B cell (primary cell): ENCODE measurements at regions not wholly inside any gene's neighbourhood (a gene's known extent, or its start where the extent isn't known, plus 50 kb on each side); places are given as distances from the start of the nearest gene placed in this dataset.

Experiments used
- ATAC-seq: fragments of 200-7000 bp; cut with Tn5 transposase; one replicate; pipeline ENCODE4 v1.10.0; 2021; ENCODE audit warnings: low read depth, mild to moderate bottlenecking, moderate number of reproducible peaks, moderate library complexity
- CTCF ChIA-PET: fragments of 350-600 bp; sonication (Branson Sonifier 250); formaldehyde crosslinking; loops from one replicate; lab custom pipeline; 2021; ENCODE audit warnings: antibody characterized with exemption, inconsistent platforms; lab: Charles Lee
- POLR2A ChIA-PET: fragments of 350-600 bp; sonication (Branson Sonifier 250); formaldehyde crosslinking; loops from one replicate; lab custom pipeline; 2021; ENCODE audit warnings: antibody characterized with exemption; lab: Charles Lee
- DNase-seq: peaks from one replicate; pipeline ENCODE4 v3.0.0; 2013
- H2AFZ ChIP-seq: 2 replicates; pipeline ENCODE4 v1.6.1; 2012; ENCODE audit warnings: mild to moderate bottlenecking, low read depth, low read length; ENCODE audit not compliant: insufficient read depth, poor library complexity, severe bottlenecking
- H3K27ac ChIP-seq, 2 donors: 1 replicate in 1 of 2; 2 replicates in 1 of 2; pipeline ENCODE4 v1.5.1; 2012 to 2013; ENCODE audit warnings: low read length in 2 of 2, mild to moderate bottlenecking in 2 of 2, moderate library complexity in 1 of 2
- H3K27me3 ChIP-seq, 4 experiments: fragments of 200-600 bp in 1 of 4; sonication (generic) in 1 of 4; replicated peaks in 1 of 4; 1 replicate in 2 of 4; 2 replicates in 2 of 4; pipeline versions ENCODE4 v1.6.1 to v1.7.0; 2013 to 2016; ENCODE audit warnings: low read length in 3 of 4, mild to moderate bottlenecking in 2 of 4, mixed read lengths in 1 of 4, moderate library complexity in 1 of 4; ENCODE audit not compliant: insufficient read depth in 4 of 4, control insufficient read depth in 3 of 4; ENCODE audit errors: control extremely low read depth in 1 of 4
- H3K36me3 ChIP-seq, 2 experiments: replicated peaks in 1 of 2; 1 replicate in 1 of 2; 2 replicates in 1 of 2; pipeline versions ENCODE4 v1.6.1 to v1.7.1; 2013; ENCODE audit warnings: low read length in 1 of 2; ENCODE audit not compliant: insufficient read depth in 2 of 2, control insufficient read depth in 1 of 2; ENCODE audit errors: control extremely low read depth in 1 of 2, extremely low read depth in 1 of 2
- H3K4me1 ChIP-seq, 2 donors: fragments of 200-600 bp in 1 of 2; sonication (generic) in 1 of 2; 1 replicate in 1 of 2; 2 replicates in 1 of 2; pipeline versions ENCODE4 v1.5.1 to v1.6.1; 2013 to 2017; ENCODE audit warnings: low read length in 2 of 2; ENCODE audit not compliant: control insufficient read depth in 2 of 2, insufficient read depth in 2 of 2
- H3K4me2 ChIP-seq: replicated peaks from 2 replicates; pipeline ENCODE3; 2012; ENCODE audit warnings: mild to moderate bottlenecking, low read depth, low read length; ENCODE audit not compliant: poor library complexity, severe bottlenecking
- H3K4me3 ChIP-seq, 5 experiments: fragments of 200-600 bp in 1 of 5; sonication (generic) in 1 of 5; 1 replicate in 3 of 5; 2 replicates in 2 of 5; pipeline versions ENCODE4 v1.5.1 to v1.7.0; 2011 to 2016; ENCODE audit warnings: low read length in 4 of 5, mild to moderate bottlenecking in 4 of 5, low read depth in 2 of 5, control low read depth in 1 of 5, moderate library complexity in 1 of 5; ENCODE audit not compliant: insufficient read depth in 1 of 5; ENCODE audit errors: control extremely low read depth in 1 of 5, extremely low read depth in 1 of 5
- H3K79me2 ChIP-seq: fragments of 200-600 bp; sonication (generic); one replicate; pipeline ENCODE4 v1.6.0; 2016; ENCODE audit warnings: low read length; ENCODE audit not compliant: control insufficient read depth, insufficient read depth
- H3K9ac ChIP-seq: fragments of 200-600 bp; sonication (generic); 2 replicates; pipeline ENCODE4 v1.6.1; 2017; ENCODE audit warnings: mild to moderate bottlenecking, low read length, moderate library complexity
- H3K9me3 ChIP-seq, 3 donors: one replicate each; pipeline versions ENCODE4 v1.6.1 to v1.7.1; 2013; ENCODE audit warnings: low read length in 2 of 3; ENCODE audit not compliant: control insufficient read depth in 2 of 3, insufficient read depth in 1 of 3; ENCODE audit errors: control extremely low read depth in 1 of 3
- H4K20me1 ChIP-seq: 2 replicates; pipeline ENCODE4 v1.6.0; 2012; ENCODE audit warnings: mild to moderate bottlenecking, low read length; ENCODE audit not compliant: insufficient read depth, control insufficient read depth, poor library complexity, severe bottlenecking
- H3K27ac Mint-ChIP-seq: one replicate; pipeline ENCODE4 v1.8.0; 2021; ENCODE audit warnings: mixed read lengths
- H3K27me3 Mint-ChIP-seq: one replicate; pipeline ENCODE4 v1.8.0; 2021; ENCODE audit warnings: mixed read lengths
- H3K4me1 Mint-ChIP-seq: one replicate; pipeline ENCODE4 v1.8.0; 2021; ENCODE audit warnings: mixed read lengths
- H3K4me3 Mint-ChIP-seq: one replicate; pipeline ENCODE4 v1.8.0; 2021; ENCODE audit warnings: mixed read lengths
- H3K9me3 Mint-ChIP-seq: one replicate; pipeline ENCODE4 v1.8.0; 2022; ENCODE audit warnings: mixed read lengths; ENCODE audit not compliant: insufficient read depth
- EZH2 ChIP-seq: IDR thresholded peaks from 2 replicates; pipeline ENCODE4 v1.6.1; 2012; ENCODE audit warnings: borderline replicate concordance, low read depth, mild to moderate bottlenecking, moderate library complexity, low read length; ENCODE audit not compliant: insufficient read depth, poor library complexity, severe bottlenecking
- WGBS: methylation state at CpG from one replicate; pipeline ENCODE4 v1.1.5; 2013; ENCODE audit warnings: missing lambda C conversion rate; ENCODE audit not compliant: insufficient coverage; 5-methylcytosine and 5-hydroxymethylcytosine counted together
- intact Hi-C: fragments of 100-400 bp; cut with micrococcal nuclease; formaldehyde crosslinking; loops from one replicate; pipeline ENCODE4 v1.10.0; 2022
- TF ChIP-seq, protein P1 (sequence below): fragments of 200-600 bp; IDR thresholded peaks from one replicate; pipeline ENCODE4 v1.8.0; 2022; ENCODE audit warnings: antibody characterized with exemption, mild to moderate bottlenecking

DNA sequence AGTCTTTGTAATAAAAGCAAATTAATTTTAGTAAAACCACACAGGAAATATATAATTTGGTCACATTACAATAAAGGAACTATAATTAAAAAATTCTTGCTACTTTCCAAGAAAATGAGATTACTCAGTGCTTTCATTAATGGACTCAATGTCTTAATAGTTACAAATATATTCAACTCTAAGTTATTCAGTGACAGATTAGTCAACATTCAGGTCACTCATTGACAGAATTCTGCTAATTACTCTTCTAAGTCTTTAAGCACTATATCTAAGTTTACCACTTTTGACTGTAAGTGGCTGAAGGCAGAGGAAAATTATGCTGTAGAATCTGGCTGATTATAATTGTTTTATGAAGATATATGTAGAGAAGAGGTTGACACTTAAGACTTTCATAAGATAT is 1365.0 kb downstream of the EFNB2 start:
- Histone ChIP-seq H3K4me2 (no peak overlapping the region), H2AFZ (no peak overlapping the region), H3K9me3 (no peaks in the 10 kb centered on the region), H3K4me3 (no peak overlapping the region), H3K27ac (no peak overlapping the region), H3K9ac (no peak overlapping the region), H3K79me2 (no peaks in the 10 kb centered on the region), H3K36me3 (no peaks in the 10 kb centered on the region), H3K27me3 (no peaks in the 10 kb centered on the region), H4K20me1 (no peaks in the 10 kb centered on the region), H3K4me1 (no peaks in the 10 kb centered on the region)
- ChIA-PET POLR2A (no interaction called here), CTCF (no interaction called here)
- Mint-ChIP-seq H3K27me3 (no peaks in the 10 kb centered on the region), H3K9me3 (no peaks in the 10 kb centered on the region), H3K4me1 (no peaks in the 10 kb centered on the region), H3K27ac (no peak overlapping the region), H3K4me3 (no peak overlapping the region)
- TF ChIP-seq, protein P1, sequence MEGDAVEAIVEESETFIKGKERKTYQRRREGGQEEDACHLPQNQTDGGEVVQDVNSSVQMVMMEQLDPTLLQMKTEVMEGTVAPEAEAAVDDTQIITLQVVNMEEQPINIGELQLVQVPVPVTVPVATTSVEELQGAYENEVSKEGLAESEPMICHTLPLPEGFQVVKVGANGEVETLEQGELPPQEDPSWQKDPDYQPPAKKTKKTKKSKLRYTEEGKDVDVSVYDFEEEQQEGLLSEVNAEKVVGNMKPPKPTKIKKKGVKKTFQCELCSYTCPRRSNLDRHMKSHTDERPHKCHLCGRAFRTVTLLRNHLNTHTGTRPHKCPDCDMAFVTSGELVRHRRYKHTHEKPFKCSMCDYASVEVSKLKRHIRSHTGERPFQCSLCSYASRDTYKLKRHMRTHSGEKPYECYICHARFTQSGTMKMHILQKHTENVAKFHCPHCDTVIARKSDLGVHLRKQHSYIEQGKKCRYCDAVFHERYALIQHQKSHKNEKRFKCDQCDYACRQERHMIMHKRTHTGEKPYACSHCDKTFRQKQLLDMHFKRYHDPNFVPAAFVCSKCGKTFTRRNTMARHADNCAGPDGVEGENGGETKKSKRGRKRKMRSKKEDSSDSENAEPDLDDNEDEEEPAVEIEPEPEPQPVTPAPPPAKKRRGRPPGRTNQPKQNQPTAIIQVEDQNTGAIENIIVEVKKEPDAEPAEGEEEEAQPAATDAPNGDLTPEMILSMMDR = no peak
- no peak for TF ChIP-seq EZH2
- DNase-seq (no peak), ATAC-seq (no peak)
- intact Hi-C loops = no loop called here

GRCh38 chr13:105168295-105168694 is 1367.2 kb downstream of the EFNB2 start:
- ChIA-PET CTCF (no interaction called here), POLR2A (no interaction called here)
- H3K9ac ChIP-seq = no peak overlapping the region
- ATAC-seq = no peak
- no peaks in the 10 kb centered on the region for H3K4me1 ChIP-seq
- no peak overlapping the region for H2AFZ ChIP-seq
- no peak overlapping the region for H3K4me3 Mint-ChIP-seq
- H3K4me1 Mint-ChIP-seq = no peaks in the 10 kb centered on the region
- intact Hi-C loops = no loop called here
- no peaks in the 10 kb centered on the region for H3K9me3 ChIP-seq
- no peak overlapping the region for H3K27ac ChIP-seq
- no peak overlapping the region for H3K4me2 ChIP-seq
- no peak overlapping the region for H3K27ac Mint-ChIP-seq
- no peaks in the 10 kb centered on the region for H3K79me2 ChIP-seq
- H3K9me3 Mint-ChIP-seq = no peaks in the 10 kb centered on the region
- no CpG with 5 or more reads among the region's 1 CpG for WGBS
- no peak for TF ChIP-seq EZH2
- TF ChIP-seq, protein P1 = no peak
- no peaks in the 10 kb centered on the region for H3K36me3 ChIP-seq
- no peaks in the 10 kb centered on the region for H4K20me1 ChIP-seq
- no peaks in the 10 kb centered on the region for H3K27me3 ChIP-seq
- no peaks in the 10 kb centered on the region for H3K27me3 Mint-ChIP-seq
- no peak for DNase-seq
- no peak overlapping the region for H3K4me3 ChIP-seq
